ENCODE measurements at regions not wholly inside any gene's neighbourhood (a gene's known extent, or its start where the extent isn't known, plus 50 kb on each side); places are given as distances from the start of the nearest gene placed in this dataset.

DNA sequence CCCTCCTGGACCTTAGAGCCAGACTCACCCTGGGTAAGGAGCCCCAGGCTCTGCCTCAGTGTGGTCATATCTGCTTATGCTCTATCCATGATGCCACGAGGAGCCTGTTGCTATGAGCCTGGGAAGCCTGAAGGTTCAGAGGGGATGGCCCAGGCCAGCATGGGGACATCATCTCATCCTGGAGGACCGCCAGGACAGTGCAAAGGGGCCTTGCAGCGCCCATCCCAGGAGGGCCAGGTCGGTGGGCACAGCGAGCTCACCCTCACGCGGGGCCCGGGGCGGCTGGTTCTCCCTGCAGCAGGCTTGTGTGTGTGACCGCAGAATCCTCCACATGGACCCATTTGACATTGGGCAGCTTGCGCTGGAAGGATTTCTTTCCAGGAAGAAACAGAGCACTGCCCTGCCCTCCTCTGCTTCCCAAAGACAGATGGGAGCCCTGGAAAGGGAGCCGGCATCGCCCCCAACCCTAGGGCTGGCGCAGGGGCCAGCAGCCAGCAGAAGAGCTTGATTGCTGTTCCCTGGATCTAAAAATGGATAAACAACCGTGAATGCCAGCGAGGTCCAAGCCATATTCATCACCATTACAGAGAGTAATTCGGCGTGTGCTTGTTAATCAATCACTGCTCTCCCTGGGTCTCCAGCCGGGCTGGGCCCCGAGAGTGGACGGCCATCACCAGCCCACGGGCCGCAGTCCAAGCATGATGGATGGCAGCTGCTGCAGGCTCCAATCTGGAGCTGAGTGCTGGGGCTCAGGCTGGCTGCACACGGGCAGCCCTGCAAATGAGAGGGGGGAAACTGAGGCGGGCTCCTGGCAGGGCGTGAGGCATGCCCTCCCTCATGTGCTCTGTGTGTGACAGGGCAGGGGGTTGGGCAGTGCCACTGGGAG is 739.7 kb downstream of the BRD1 start:
- H3K4me3 ChIP-seq = no peak overlapping the region
- TF ChIP-seq Cebpa-rat (IDR thresholded peaks at IDR 0.05) = no peak
- no peak overlapping the region for H3K4me2 ChIP-seq
- H3K36me3 ChIP-seq = no peaks in the 10 kb centered on the region
- H4K20me1 ChIP-seq = peaks cover 0 to 5% (median 0%) of the 10 kb centered on the region in 11 experiments; a peak in 1 of 22 replicates
- H3K27ac ChIP-seq = no peak overlapping the region
- H3K4me1 ChIP-seq = peaks cover 13 to 19% (median 18%) of the 10 kb centered on the region in 10 experiments
- no peaks in the 10 kb centered on the region for H3K27me3 ChIP-seq
- H3K9me3 ChIP-seq (replicated peaks in 1 of 11) = no peaks in the 10 kb centered on the region
- no peak overlapping the region for H3K9ac ChIP-seq

DNA sequence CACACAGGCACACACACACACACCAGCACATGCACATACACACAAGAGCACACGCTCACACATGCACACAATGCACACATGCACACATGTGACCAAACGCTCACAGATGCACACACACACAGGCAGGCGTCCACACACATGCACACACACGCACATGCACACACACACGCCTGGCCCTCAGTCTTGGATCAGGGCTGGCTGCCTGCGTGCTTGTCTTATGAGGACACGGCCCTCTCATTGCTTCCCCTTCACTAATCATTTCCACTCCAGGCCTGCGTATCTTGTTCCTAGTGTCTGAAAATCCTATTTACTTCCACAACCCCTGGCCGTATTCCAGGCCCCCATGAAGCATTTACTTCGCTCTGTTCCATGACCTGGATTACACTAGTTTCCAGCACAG is 740.5 kb downstream of the BRD1 start:
- Histone ChIP-seq H3K9me3 (replicated peaks in 1 of 11) (no peaks in the 10 kb centered on the region), H3K27me3 (no peaks in the 10 kb centered on the region), H3K4me2 (no peak overlapping the region), H3K27ac (no peak overlapping the region), H3K4me1 (peaks cover 9 to 11% (median 10%) of the 10 kb centered on the region in 10 experiments), H3K36me3 (no peaks in the 10 kb centered on the region), H3K4me3 (no peak overlapping the region), H3K9ac (no peak overlapping the region), H4K20me1 (0 out of 22 replicates have a peak, but pooled peaks cover 0 to 5% (median 0%) of the 10 kb centered on the region in 11 experiments)
- TF ChIP-seq Cebpa-rat (IDR thresholded peaks at IDR 0.05) = no peak

DNA sequence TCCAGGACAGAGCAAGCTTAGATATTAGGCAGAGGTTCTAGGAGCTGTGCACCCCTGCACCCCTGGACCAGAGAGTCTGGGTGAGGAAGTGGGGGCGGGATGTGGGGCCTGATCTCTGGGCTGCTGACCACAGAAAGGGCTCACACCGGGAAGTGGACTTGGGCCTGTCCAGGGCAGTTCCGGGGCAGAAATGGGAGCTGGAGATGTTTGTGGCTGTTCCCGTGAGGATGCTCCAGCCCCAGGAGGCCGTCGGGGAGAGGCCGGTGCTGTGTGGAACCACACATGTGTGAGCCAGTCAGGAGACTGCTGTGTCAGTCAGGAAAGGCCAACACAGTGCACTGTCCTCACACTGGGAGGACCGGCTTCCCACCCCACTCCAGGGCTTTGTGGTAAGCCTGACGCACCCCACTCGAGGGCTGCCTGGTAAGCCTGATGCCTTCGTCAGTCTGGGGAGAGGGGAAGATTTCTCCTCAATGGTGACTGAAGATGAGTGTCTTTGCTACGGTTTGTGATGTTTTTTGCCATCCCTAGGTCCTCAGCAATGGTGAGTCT is 741.0 kb downstream of the BRD1 start:
- Histone ChIP-seq H3K9me3 (replicated peaks in 1 of 11) (no peaks in the 10 kb centered on the region), H3K36me3 (no peaks in the 10 kb centered on the region), H3K9ac (no peak overlapping the region), H3K4me2 (no peak overlapping the region), H3K4me1 (peaks cover 4 to 6% (median 5%) of the 10 kb centered on the region in 10 experiments; a peak in 19 of 20 replicates), H3K4me3 (no peak overlapping the region), H4K20me1 (peaks cover 0 to 5% (median 0%) of the 10 kb centered on the region in 11 experiments; a peak in 1 of 22 replicates), H3K27me3 (no peaks in the 10 kb centered on the region), H3K27ac (no peak overlapping the region)
- TF ChIP-seq Cebpa-rat (IDR thresholded peaks at IDR 0.05) = no peak

DNA sequence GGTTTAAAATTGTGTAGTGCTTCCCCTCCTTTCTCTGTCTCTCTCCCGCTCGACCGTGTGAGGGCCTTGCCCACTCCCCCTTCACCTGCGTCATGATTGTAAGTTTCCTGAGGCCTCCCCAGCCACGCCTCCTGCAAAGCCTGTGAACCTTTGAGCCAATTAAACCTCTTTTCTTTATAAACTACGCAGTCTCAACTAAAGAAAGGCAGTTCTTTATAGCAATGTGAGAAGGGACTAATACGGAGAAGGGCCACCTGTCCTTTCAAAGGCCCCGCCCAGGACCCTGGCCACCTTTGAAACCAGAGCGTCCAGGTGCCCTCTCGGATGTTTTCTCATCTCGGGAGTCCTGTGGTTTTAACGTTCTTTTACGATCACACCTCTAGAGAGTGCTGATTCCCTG is 741.5 kb downstream of the BRD1 start:
- no peaks in the 10 kb centered on the region for H3K27me3 ChIP-seq
- no peak overlapping the region for H3K4me2 ChIP-seq
- H3K9ac ChIP-seq = no peak overlapping the region
- peaks cover 0 to 5% (median 0%) of the 10 kb centered on the region in 11 experiments; a peak in 1 of 22 replicates for H4K20me1 ChIP-seq
- H3K4me3 ChIP-seq = no peak overlapping the region
- peaks cover 0 to 1% (median under 1%) of the 10 kb centered on the region in 10 experiments; a peak in 6 of 20 replicates for H3K4me1 ChIP-seq
- no peaks in the 10 kb centered on the region for H3K36me3 ChIP-seq
- H3K9me3 ChIP-seq (replicated peaks in 1 of 11) = no peaks in the 10 kb centered on the region
- no peak for TF ChIP-seq Cebpa-rat (IDR thresholded peaks at IDR 0.05)
- H3K27ac ChIP-seq = no peak overlapping the region

DNA sequence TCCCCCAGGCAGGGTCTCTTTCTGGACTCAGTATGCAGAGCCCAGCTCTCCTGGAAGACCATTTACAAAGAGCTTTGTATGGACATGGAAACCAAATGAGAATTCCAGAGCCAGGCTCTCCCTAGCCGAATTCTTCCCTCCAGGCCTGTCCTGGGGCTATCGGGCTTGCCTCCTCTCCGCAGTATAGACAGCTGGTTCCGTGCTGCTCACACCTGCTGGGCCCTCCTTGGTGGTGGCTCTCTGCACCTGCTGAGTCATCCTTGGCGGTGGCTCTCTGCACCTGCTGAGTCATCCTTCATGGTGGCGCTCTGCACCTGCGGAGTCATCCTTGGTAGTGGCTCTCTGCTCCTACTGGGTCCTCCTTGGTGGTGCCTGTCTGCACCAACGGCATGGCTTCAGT is 743.5 kb downstream of the BRD1 start:
- no peaks in the 10 kb centered on the region for H3K4me1 ChIP-seq
- peaks cover 0 to 5% (median 0%) of the 10 kb centered on the region in 11 experiments; a peak in 2 of 22 replicates for H4K20me1 ChIP-seq
- no peaks in the 10 kb centered on the region for H3K36me3 ChIP-seq
- no peak overlapping the region for H3K27ac ChIP-seq
- H3K9ac ChIP-seq = no peak overlapping the region
- no peak overlapping the region for H3K4me3 ChIP-seq
- TF ChIP-seq Cebpa-rat (IDR thresholded peaks at IDR 0.05) = no peak
- no peaks in the 10 kb centered on the region for H3K27me3 ChIP-seq
- H3K4me2 ChIP-seq = no peak overlapping the region
- no peaks in the 10 kb centered on the region for H3K9me3 ChIP-seq (replicated peaks in 1 of 11)

DNA sequence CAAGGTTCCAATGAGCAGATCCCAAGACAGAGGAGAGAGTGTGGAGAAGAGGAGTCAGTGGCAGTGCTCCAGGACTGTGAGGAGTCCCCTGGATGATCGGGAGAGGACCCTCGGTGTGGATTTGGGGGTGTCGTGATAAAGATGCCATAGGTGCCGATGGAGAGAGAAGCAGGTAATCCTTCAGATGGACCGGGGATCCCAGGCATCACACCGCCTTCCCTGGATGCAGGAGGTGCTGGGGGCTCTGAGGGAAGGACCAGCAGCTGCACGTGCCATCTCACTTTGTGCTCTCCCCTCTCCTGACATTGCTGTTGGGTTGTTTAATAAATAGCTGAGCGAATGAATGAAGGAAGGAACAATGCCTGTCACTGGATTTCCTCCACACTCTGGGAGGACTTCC is 744.1 kb downstream of the BRD1 start:
- no peaks in the 10 kb centered on the region for H3K9me3 ChIP-seq (replicated peaks in 1 of 11)
- H3K4me3 ChIP-seq = no peak overlapping the region
- no peaks in the 10 kb centered on the region for H3K4me1 ChIP-seq
- no peaks in the 10 kb centered on the region for H3K27me3 ChIP-seq
- no peak for TF ChIP-seq Cebpa-rat (IDR thresholded peaks at IDR 0.05)
- H3K4me2 ChIP-seq = no peak overlapping the region
- H3K9ac ChIP-seq = no peak overlapping the region
- no peaks in the 10 kb centered on the region for H3K36me3 ChIP-seq
- peaks cover 0 to 5% (median 0%) of the 10 kb centered on the region in 11 experiments; a peak in 2 of 22 replicates for H4K20me1 ChIP-seq
- no peak overlapping the region for H3K27ac ChIP-seq

DNA sequence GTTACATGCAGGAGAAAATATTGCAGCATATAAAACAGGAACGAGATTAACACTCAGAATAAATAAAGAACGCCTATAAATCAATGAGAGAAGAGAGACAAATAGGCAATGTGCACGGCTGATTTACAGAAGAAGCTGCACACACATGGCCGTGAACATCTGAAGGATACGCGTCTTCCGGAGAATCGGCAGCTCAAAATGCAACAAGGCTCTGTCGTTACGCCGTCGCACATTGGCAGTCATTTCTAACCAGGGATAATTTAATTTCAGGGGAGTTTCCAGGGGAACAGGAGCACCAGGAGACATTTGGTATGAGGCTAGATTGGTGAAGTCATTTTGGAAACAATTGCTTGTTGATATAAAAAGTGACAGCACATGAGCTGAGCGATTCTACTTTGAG is 745.2 kb downstream of the BRD1 start:
- H3K9me3 ChIP-seq (replicated peaks in 1 of 11) = no peaks in the 10 kb centered on the region
- H3K27ac ChIP-seq = no peak overlapping the region
- H3K4me2 ChIP-seq = no peak overlapping the region
- H4K20me1 ChIP-seq = peaks cover 0 to 8% (median 0%) of the 10 kb centered on the region in 11 experiments; a peak in 2 of 22 replicates
- TF ChIP-seq Cebpa-rat (IDR thresholded peaks at IDR 0.05) = no peak
- no peaks in the 10 kb centered on the region for H3K27me3 ChIP-seq
- H3K4me3 ChIP-seq = no peak overlapping the region
- H3K36me3 ChIP-seq = no peaks in the 10 kb centered on the region
- H3K9ac ChIP-seq = no peak overlapping the region
- H3K4me1 ChIP-seq = no peaks in the 10 kb centered on the region

DNA sequence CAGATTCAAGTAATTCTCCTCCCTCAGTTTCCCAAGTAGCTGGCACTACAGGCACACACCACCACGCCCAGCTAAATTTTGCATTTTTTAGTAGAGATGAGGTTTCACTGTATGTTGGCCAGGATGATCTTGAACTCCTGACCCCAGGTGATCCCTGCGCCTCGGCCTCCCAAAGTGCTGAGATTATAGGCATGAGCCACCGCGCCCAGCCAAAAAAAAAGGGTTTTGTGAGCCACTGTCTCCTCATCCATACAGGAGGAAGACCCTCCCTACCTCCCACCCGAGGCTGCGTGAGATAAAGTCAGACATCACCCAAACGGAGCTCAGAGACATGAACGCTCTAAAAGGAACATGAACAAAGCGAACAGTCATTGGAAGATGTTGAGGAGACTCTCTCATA is 745.7 kb downstream of the BRD1 start:
- TF ChIP-seq Cebpa-rat (IDR thresholded peaks at IDR 0.05) = no peak
- Histone ChIP-seq H3K4me3 (no peak overlapping the region), H3K36me3 (no peaks in the 10 kb centered on the region), H3K4me2 (no peak overlapping the region), H3K27me3 (no peaks in the 10 kb centered on the region), H3K9ac (no peak overlapping the region), H4K20me1 (peaks cover 0 to 8% (median 0%) of the 10 kb centered on the region in 11 experiments; a peak in 2 of 22 replicates), H3K27ac (no peak overlapping the region), H3K4me1 (no peaks in the 10 kb centered on the region), H3K9me3 (replicated peaks in 1 of 11) (no peaks in the 10 kb centered on the region)

DNA sequence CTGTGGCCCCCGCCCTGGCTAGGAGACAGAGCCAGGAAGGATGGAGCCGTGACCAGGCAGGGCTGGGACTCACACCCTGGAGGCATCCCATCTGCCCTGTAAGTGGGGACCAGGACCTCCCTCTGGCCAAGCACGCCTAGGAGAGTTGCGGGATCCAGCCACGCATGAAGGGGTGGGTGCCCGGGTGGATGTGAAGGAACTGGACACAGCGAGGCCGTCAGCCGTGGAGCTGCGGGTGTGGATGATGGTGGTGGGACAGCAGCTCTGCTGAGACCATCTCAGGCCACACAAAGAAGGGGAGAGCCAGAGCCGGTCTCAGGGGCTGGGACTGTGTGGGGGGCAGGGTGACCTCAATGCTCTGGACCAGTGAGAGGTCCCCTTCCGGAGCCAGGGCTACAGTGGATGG is 746.4 kb downstream of the BRD1 start:
- Histone ChIP-seq H3K27ac (no peak overlapping the region), H3K9me3 (replicated peaks in 1 of 11) (no peaks in the 10 kb centered on the region), H4K20me1 (peaks cover 0 to 8% (median 0%) of the 10 kb centered on the region in 11 experiments; a peak in 2 of 22 replicates), H3K4me2 (no peak overlapping the region), H3K4me3 (no peak overlapping the region), H3K4me1 (no peaks in the 10 kb centered on the region), H3K36me3 (no peaks in the 10 kb centered on the region), H3K9ac (no peak overlapping the region), H3K27me3 (no peaks in the 10 kb centered on the region)
- TF ChIP-seq Cebpa-rat (IDR thresholded peaks at IDR 0.05) = no peak
